BLaER1 (cell line): ENCODE measurements at regions not wholly inside any gene's neighbourhood (a gene's known extent, or its start where the extent isn't known, plus 50 kb on each side); places are given as distances from the start of the nearest gene placed in this dataset.

Experiments
- H3K27ac ChIP-seq: shearing (Covaris generic); formaldehyde crosslinking; 2 replicates; pipeline ENCODE4 v1.8.1; 2022
- H3K27me3 ChIP-seq: shearing (Covaris generic); formaldehyde crosslinking; 2 replicates; pipeline ENCODE4 v1.8.1; 2022
- H3K36me3 ChIP-seq: shearing (Covaris generic); formaldehyde crosslinking; 2 replicates; pipeline ENCODE4 v1.8.1; 2022
- H3K4me1 ChIP-seq: shearing (Covaris generic); formaldehyde crosslinking; 2 replicates; pipeline ENCODE4 v1.8.1; 2022
- H3K4me2 ChIP-seq: shearing (Covaris generic); formaldehyde crosslinking; 2 replicates; pipeline ENCODE4 v1.8.1; 2022
- H3K4me3 ChIP-seq: shearing (Covaris generic); formaldehyde crosslinking; 2 replicates; pipeline ENCODE4 v1.8.1; 2022
- H3K9ac ChIP-seq: shearing (Covaris generic); formaldehyde crosslinking; 2 replicates; pipeline ENCODE4 v1.8.1; 2022
- H3K9me3 ChIP-seq: shearing (Covaris generic); formaldehyde crosslinking; 2 replicates; pipeline ENCODE4 v1.8.1; 2022
- H4K20me1 ChIP-seq: shearing (Covaris generic); formaldehyde crosslinking; 2 replicates; pipeline ENCODE4 v1.8.1; 2022
- Cebpa-rat ChIP-seq: shearing (Covaris generic); IDR thresholded peaks from 2 replicates; pipeline ENCODE4 v1.8.1; 2022

GRCh38 chr10:130243015-130243414, 106.8 kb downstream of the GLRX3 start:
- H3K9ac ChIP-seq: no peak overlapping the region
- H3K4me2 ChIP-seq: peak overlapping the region; percentile 60
- peaks cover 26% of the 10 kb centered on the region for H3K9me3 ChIP-seq
- no peak overlapping the region for H3K4me3 ChIP-seq
- peaks cover 17% of the 10 kb centered on the region; the same call in 1 of the 2 replicates for H4K20me1 ChIP-seq
- peaks cover 51% of the 10 kb centered on the region for H3K27me3 ChIP-seq
- H3K27ac ChIP-seq: no peak overlapping the region
- no peaks in the 10 kb centered on the region for H3K36me3 ChIP-seq
- no peak for TF ChIP-seq Cebpa-rat
- H3K4me1 ChIP-seq: peaks cover 17% of the 10 kb centered on the region

GRCh38 chr10:130244031-130244927, 108.1 kb downstream of the GLRX3 start:
- no peak overlapping the region for H3K9ac ChIP-seq
- H4K20me1 ChIP-seq: peaks cover 17% of the 10 kb centered on the region; the same call in 1 of the 2 replicates
- H3K27me3 ChIP-seq: peaks cover 51% of the 10 kb centered on the region
- H3K4me2 ChIP-seq: peak overlapping the region; percentile 60; the same call in 1 of the 2 replicates
- peaks cover 17% of the 10 kb centered on the region for H3K4me1 ChIP-seq
- no peak overlapping the region for H3K27ac ChIP-seq
- TF ChIP-seq Cebpa-rat: no peak
- no peak overlapping the region for H3K4me3 ChIP-seq
- no peaks in the 10 kb centered on the region for H3K36me3 ChIP-seq
- peaks cover 24% of the 10 kb centered on the region for H3K9me3 ChIP-seq

- no peak overlapping the region for H3K27ac ChIP-seq
- H3K9me3 ChIP-seq: peaks cover 24% of the 10 kb centered on the region
- peaks cover 17% of the 10 kb centered on the region for H3K4me1 ChIP-seq
- H4K20me1 ChIP-seq: peaks cover 17% of the 10 kb centered on the region; the same call in 1 of the 2 replicates
- no peak for TF ChIP-seq Cebpa-rat
- H3K4me3 ChIP-seq: no peak overlapping the region
- no peaks in the 10 kb centered on the region for H3K36me3 ChIP-seq
- H3K9ac ChIP-seq: no peak overlapping the region
- H3K4me2 ChIP-seq: no peak overlapping the region
- peaks cover 51% of the 10 kb centered on the region for H3K27me3 ChIP-seq
Measured at GRCh38 chr10:130244928-130245495, 108.8 kb downstream of the GLRX3 start.

- H4K20me1 ChIP-seq: peaks cover 17% of the 10 kb centered on the region; the same call in 1 of the 2 replicates
- H3K9me3 ChIP-seq: peaks cover 21% of the 10 kb centered on the region
- no peak overlapping the region for H3K9ac ChIP-seq
- H3K4me1 ChIP-seq: peaks cover 17% of the 10 kb centered on the region
- no peaks in the 10 kb centered on the region for H3K36me3 ChIP-seq
- TF ChIP-seq Cebpa-rat: no peak
- no peak overlapping the region for H3K27ac ChIP-seq
- H3K4me2 ChIP-seq: no peak overlapping the region
- H3K27me3 ChIP-seq: peaks cover 50% of the 10 kb centered on the region
- H3K4me3 ChIP-seq: no peak overlapping the region
Measured at GRCh38 chr10:130246113-130246512, 109.9 kb downstream of the GLRX3 start.

- Histone ChIP-seq H3K4me3 (no peak overlapping the region), H3K9ac (no peak overlapping the region), H3K36me3 (no peaks in the 10 kb centered on the region), H3K4me1 (no peaks in the 10 kb centered on the region), H3K27me3 (peaks cover 11% of the 10 kb centered on the region), H4K20me1 (no peaks in the 10 kb centered on the region), H3K9me3 (peaks cover 11% of the 10 kb centered on the region; the same call in 1 of the 2 replicates), H3K4me2 (no peak overlapping the region), H3K27ac (no peak overlapping the region)
- TF ChIP-seq Cebpa-rat: no peak
Measured at GRCh38 chr10:130250127-130250526, 113.9 kb downstream of the GLRX3 start.

GRCh38 chr10:130251766-130252165, 115.6 kb downstream of the GLRX3 start:
- no peaks in the 10 kb centered on the region for H3K36me3 ChIP-seq
- H3K9me3 ChIP-seq: no peaks in the 10 kb centered on the region
- H3K4me1 ChIP-seq: no peaks in the 10 kb centered on the region
- H3K4me3 ChIP-seq: no peak overlapping the region
- no peaks in the 10 kb centered on the region for H4K20me1 ChIP-seq
- H3K27me3 ChIP-seq: no peaks in the 10 kb centered on the region; the same call in 1 of the 2 replicates
- TF ChIP-seq Cebpa-rat: no peak
- H3K9ac ChIP-seq: no peak overlapping the region
- H3K27ac ChIP-seq: no peak overlapping the region
- H3K4me2 ChIP-seq: no peak overlapping the region

- H3K9ac ChIP-seq: no peak overlapping the region
- no peaks in the 10 kb centered on the region for H3K36me3 ChIP-seq
- no peaks in the 10 kb centered on the region for H4K20me1 ChIP-seq
- H3K27ac ChIP-seq: no peak overlapping the region
- TF ChIP-seq Cebpa-rat: no peak
- H3K4me2 ChIP-seq: no peak overlapping the region
- no peak overlapping the region for H3K4me3 ChIP-seq
- no peaks in the 10 kb centered on the region for H3K4me1 ChIP-seq
- H3K9me3 ChIP-seq: no peaks in the 10 kb centered on the region
- no peaks in the 10 kb centered on the region; the same call in 1 of the 2 replicates for H3K27me3 ChIP-seq
Measured at GRCh38 chr10:130254243-130254642, 118.1 kb downstream of the GLRX3 start.

- Histone ChIP-seq H4K20me1 (no peaks in the 10 kb centered on the region), H3K27me3 (no peaks in the 10 kb centered on the region; the same call in 1 of the 2 replicates), H3K9me3 (no peaks in the 10 kb centered on the region), H3K27ac (no peak overlapping the region), H3K36me3 (no peaks in the 10 kb centered on the region), H3K4me3 (no peak overlapping the region), H3K4me2 (no peak overlapping the region), H3K4me1 (no peaks in the 10 kb centered on the region), H3K9ac (no peak overlapping the region)
- TF ChIP-seq Cebpa-rat: no peak
Measured at GRCh38 chr10:130254662-130255061, 118.5 kb downstream of the GLRX3 start.

GRCh38 chr10:130255777-130256176, 119.6 kb downstream of the GLRX3 start:
- Histone ChIP-seq H4K20me1 (no peaks in the 10 kb centered on the region), H3K36me3 (no peaks in the 10 kb centered on the region), H3K4me3 (no peak overlapping the region), H3K9ac (no peak overlapping the region), H3K4me1 (no peaks in the 10 kb centered on the region), H3K9me3 (no peaks in the 10 kb centered on the region), H3K27ac (no peak overlapping the region), H3K4me2 (no peak overlapping the region), H3K27me3 (no peaks in the 10 kb centered on the region; the same call in 1 of the 2 replicates)
- TF ChIP-seq Cebpa-rat: no peak

GRCh38 chr10:130257897-130258296, 121.7 kb downstream of the GLRX3 start:
- Histone ChIP-seq H4K20me1 (no peaks in the 10 kb centered on the region), H3K4me3 (no peak overlapping the region), H3K27me3 (no peaks in the 10 kb centered on the region), H3K4me2 (no peak overlapping the region), H3K4me1 (no peaks in the 10 kb centered on the region), H3K27ac (no peak overlapping the region), H3K9me3 (peaks cover 15% of the 10 kb centered on the region), H3K9ac (no peak overlapping the region), H3K36me3 (no peaks in the 10 kb centered on the region)
- TF ChIP-seq Cebpa-rat: no peak
